Stimulated activated effector memory CD8-positive, alpha-beta T cell treated with anti-CD3 and anti-CD28 coated beads, Interleukin-12 subunit alpha, Interleukin-12 subunit beta, amount 100 ng/mL, for 72 hours (primary cell): ENCODE measurements at regions not wholly inside any gene's neighbourhood (a gene's known extent, or its start where the extent isn't known, plus 50 kb on each side); places are given as distances from the start of the nearest gene placed in this dataset.

Experiments used
- ATAC-seq: fragments of 150-1000 bp; cut with Tn5 transposase; 2 replicates; pipeline ENCODE4 v1.10.0; 2021
- DNase-seq, 2 donors: peaks; one replicate each; pipeline ENCODE4 v3.0.0; 2021 to 2022; ENCODE audit warnings: low spot score in 2 of 2
- H3K27ac Mint-ChIP-seq: one replicate; pipeline ENCODE4 v1.8.0; 2022; ENCODE audit warnings: mild to moderate bottlenecking, mixed read lengths
- H3K36me3 Mint-ChIP-seq: one replicate; pipeline ENCODE4 v1.8.0; 2022; ENCODE audit warnings: mild to moderate bottlenecking, mixed read lengths
- H3K4me1 Mint-ChIP-seq: one replicate; pipeline ENCODE4 v1.8.0; 2022; ENCODE audit warnings: mixed read lengths
- H3K4me3 Mint-ChIP-seq: one replicate; pipeline ENCODE4 v1.8.0; 2022; ENCODE audit warnings: mild to moderate bottlenecking, mixed read lengths
- H3K9me3 Mint-ChIP-seq: one replicate; pipeline ENCODE4 v1.8.0; 2022; ENCODE audit warnings: mixed read lengths

- H3K36me3 Mint-ChIP-seq: no peaks in the 10 kb centered on the region
- no peak for ATAC-seq
Observed at GRCh38 chr5:82334085-82334692, 56.0 kb upstream of the RPS23 start.

DNA sequence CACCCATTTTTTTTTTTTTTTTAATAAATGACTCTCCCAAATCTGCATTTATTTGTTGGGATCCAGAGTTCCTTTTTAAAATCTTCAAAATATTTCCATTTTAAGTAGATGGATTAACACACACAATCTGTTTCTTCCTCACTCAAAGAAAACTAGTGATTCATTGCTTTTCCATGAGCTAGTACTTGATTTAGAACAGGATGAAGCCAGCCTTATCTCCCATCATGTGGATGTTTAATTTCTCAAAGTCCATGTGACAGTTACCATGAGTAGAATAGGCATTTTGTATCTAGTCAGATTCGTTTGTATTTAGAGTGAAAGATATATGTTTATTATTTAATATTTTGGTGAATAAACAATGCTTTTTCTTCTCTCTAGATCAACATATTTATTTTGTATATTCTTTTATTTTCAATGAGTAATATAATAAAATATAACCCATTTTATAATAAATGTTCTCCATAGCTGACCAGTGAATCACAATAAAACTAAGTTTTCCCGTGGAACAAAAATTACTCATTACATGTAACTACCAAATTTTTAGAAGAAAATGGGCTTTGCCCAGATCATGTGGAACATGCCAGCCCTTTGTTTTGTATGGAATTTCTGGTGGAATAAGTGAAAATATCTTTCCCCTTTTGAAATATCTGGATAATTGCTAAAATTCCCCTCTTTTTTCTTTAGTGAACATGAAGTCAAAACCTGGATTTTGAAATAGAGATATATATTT lies 54.9 kb upstream of the RPS23 start:
- no peak overlapping the region for H3K27ac Mint-ChIP-seq
- DNase-seq (no peak), ATAC-seq (no peak)
- H3K9me3 Mint-ChIP-seq: no peaks in the 10 kb centered on the region
- no peak overlapping the region for H3K4me3 Mint-ChIP-seq
- H3K4me1 Mint-ChIP-seq: no peaks in the 10 kb centered on the region
- no peaks in the 10 kb centered on the region for H3K36me3 Mint-ChIP-seq

More at GRCh38 chr5:82334085-82334692, 56.0 kb upstream of the RPS23 start:
- H3K4me3 Mint-ChIP-seq: no peak overlapping the region
- DNase-seq: no peak
- no peak overlapping the region for H3K27ac Mint-ChIP-seq
- no peaks in the 10 kb centered on the region for H3K9me3 Mint-ChIP-seq
- no peaks in the 10 kb centered on the region for H3K4me1 Mint-ChIP-seq

GRCh38 chr5:82332064-82332855 lies 54.1 kb upstream of the RPS23 start:
- ATAC-seq (no peak), DNase-seq (no peak)
- Mint-ChIP-seq H3K27ac (no peak overlapping the region), H3K4me1 (no peaks in the 10 kb centered on the region), H3K36me3 (no peaks in the 10 kb centered on the region), H3K4me3 (no peak overlapping the region), H3K9me3 (no peaks in the 10 kb centered on the region)

DNA sequence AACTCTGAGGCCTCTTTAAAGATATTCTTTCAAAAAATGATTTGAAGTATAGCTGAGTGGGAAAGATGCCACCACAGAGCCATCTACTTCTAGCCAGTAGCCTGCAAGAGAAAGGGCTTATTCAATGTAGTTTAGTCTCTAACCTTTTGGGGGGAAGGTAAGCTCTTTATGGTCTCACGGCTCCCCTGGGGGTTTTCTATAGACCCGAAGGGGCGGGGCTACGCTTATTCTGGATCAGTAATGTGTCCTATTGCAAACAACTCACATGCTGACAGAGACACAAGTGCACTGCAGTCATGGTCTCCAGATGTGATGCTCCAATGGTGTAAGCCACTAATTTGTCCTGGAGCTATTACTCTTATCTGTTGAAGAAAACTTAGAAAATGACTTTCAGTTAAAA lies 53.4 kb upstream of the RPS23 start:
- Mint-ChIP-seq H3K4me3 (no peak overlapping the region), H3K27ac (no peak overlapping the region), H3K4me1 (no peaks in the 10 kb centered on the region), H3K36me3 (no peaks in the 10 kb centered on the region), H3K9me3 (no peaks in the 10 kb centered on the region)
- DNase-seq (no peak), ATAC-seq (no peak)

- ATAC-seq (no peak), DNase-seq (no peak)
- H3K27ac Mint-ChIP-seq: no peak overlapping the region
- H3K9me3 Mint-ChIP-seq: no peaks in the 10 kb centered on the region
- no peaks in the 10 kb centered on the region for H3K36me3 Mint-ChIP-seq
- H3K4me3 Mint-ChIP-seq: no peak overlapping the region
- H3K4me1 Mint-ChIP-seq: no peaks in the 10 kb centered on the region
Observed at GRCh38 chr5:82330530-82331270, 52.5 kb upstream of the RPS23 start.

DNA sequence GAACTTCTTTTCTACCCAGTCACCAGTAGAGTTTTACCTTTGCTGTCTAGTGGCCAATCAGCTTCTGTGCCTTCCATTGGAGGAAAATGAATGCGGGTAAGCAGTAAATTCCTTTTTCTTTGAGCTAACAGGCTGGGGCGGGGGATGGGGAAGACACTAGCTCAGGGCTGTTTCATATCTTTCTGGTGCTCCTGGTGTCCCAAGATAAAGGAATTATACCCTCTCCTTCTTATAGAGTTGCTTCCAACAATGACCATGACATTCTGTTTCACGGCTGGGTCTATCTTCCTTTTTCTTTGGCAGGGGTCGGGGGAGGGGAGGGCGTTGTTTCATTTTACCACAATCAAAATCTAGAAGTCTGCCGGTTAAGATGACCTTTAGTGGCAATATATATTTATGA lies 51.2 kb upstream of the RPS23 start:
- H3K4me3 Mint-ChIP-seq: no peak overlapping the region
- DNase-seq (no peak), ATAC-seq (no peak)
- H3K36me3 Mint-ChIP-seq: no peaks in the 10 kb centered on the region
- no peaks in the 10 kb centered on the region for H3K9me3 Mint-ChIP-seq
- no peak overlapping the region for H3K27ac Mint-ChIP-seq
- H3K4me1 Mint-ChIP-seq: no peaks in the 10 kb centered on the region
